K562 (cell line): ENCODE measurements at regions not wholly inside any gene's neighbourhood (a gene's known extent, or its start where the extent isn't known, plus 50 kb on each side); places are given as distances from the start of the nearest gene placed in this dataset.

Experiments
- ATAC-seq: fragments of 200-7000 bp; cut with Tn5 transposase; 3 replicates; pipeline ENCODE4 v1.9.1; 2020; ENCODE audit warnings: moderate library complexity
- BruUV-seq: library from RNA; stranded (reverse); fragments of 400-500 nt; replicated peaks from 2 replicates; lab custom pipeline; 2021; lab: Mats Ljungman, UMichigan
- CTCF ChIA-PET: fragments of 300-600 bp; formaldehyde crosslinking; extraction: SDS; loops from one replicate; lab custom pipeline; 2021; ENCODE audit warnings: low intra/inter-chr PET ratio; lab: Yijun Ruan, JAX
- POLR2A ChIA-PET: fragments of 300-600, 350-650 bp; sonication (Branson Sonifier 250); formaldehyde crosslinking; extraction: SDS; loops from one replicate; lab custom pipeline; 2021; ENCODE audit warnings: antibody characterized with exemption, inconsistent platforms; lab: Yijun Ruan, JAX
- DNase-seq, 4 experiments: peaks; one replicate each; pipeline versions ENCODE4 v3.0.0 to v3.0.0-alpha.2; 2011 to 2018; ENCODE audit warnings: low spot score in 3 of 4, mixed read lengths in 3 of 4; ENCODE audit errors: extremely low read depth in 1 of 4
- FAIRE-seq: peaks from 2 replicates; lab custom pipeline; 2011; peaks lifted over from hg19 to GRCh38; lab: Jason Lieb, UNC
- H2AFZ ChIP-seq: 2 replicates; pipeline ENCODE4 v1.6.0; 2011; ENCODE audit warnings: low read depth, low read length, control low read depth, inconsistent platforms
- H3K27ac ChIP-seq: fragments of 200-600 bp; 3 replicates; pipeline ENCODE4 v1.8.0; 2011; ENCODE audit warnings: low read depth, mild to moderate bottlenecking, control low read depth, inconsistent platforms, low read length, moderate library complexity, mixed read lengths; ENCODE audit errors: extremely low read depth
- H3K27me3 ChIP-seq, 2 experiments: fragments of 300-600 bp in 1 of 2; 2 replicates in 1 of 2; 3 replicates in 1 of 2; pipeline versions ENCODE4 v1.6.0 to v1.8.0; 2011; ENCODE audit warnings: inconsistent platforms in 2 of 2, low read length in 2 of 2, mild to moderate bottlenecking in 1 of 2, mixed read lengths in 1 of 2, moderate library complexity in 1 of 2; ENCODE audit not compliant: control insufficient read depth in 2 of 2, insufficient read depth in 2 of 2
- H3K36me3 ChIP-seq: fragments of 300-600 bp; 3 replicates; pipeline ENCODE4 v1.8.0; 2011; ENCODE audit warnings: mild to moderate bottlenecking, low read length, inconsistent platforms; ENCODE audit not compliant: control insufficient read depth, insufficient read depth
- H3K4me1 ChIP-seq, 2 experiments: fragments of 200-600 bp in 1 of 2; replicated peaks in 1 of 2; 2 replicates in 1 of 2; 3 replicates in 1 of 2; pipeline versions ENCODE4 v1.5.1 to v1.8.0; 2011; ENCODE audit warnings: inconsistent platforms in 2 of 2, low read length in 2 of 2, mild to moderate bottlenecking in 1 of 2, mixed read lengths in 1 of 2, moderate library complexity in 1 of 2; ENCODE audit not compliant: control insufficient read depth in 2 of 2, insufficient read depth in 2 of 2
- H3K4me2 ChIP-seq: 2 replicates; pipeline ENCODE4 v1.6.1; 2011; ENCODE audit warnings: low read length, control low read depth, inconsistent platforms, mixed read lengths; ENCODE audit not compliant: insufficient read depth
- H3K4me3 ChIP-seq: fragments of 200-600 bp; sonication (generic), shearing (Covaris generic); 2 replicates; pipeline ENCODE4 v1.5.1; 2016; ENCODE audit warnings: control low read depth, inconsistent platforms
- H3K79me2 ChIP-seq: fragments of 200-600 bp; 3 replicates; pipeline ENCODE4 v1.8.0; 2011; ENCODE audit warnings: low read length, inconsistent platforms; ENCODE audit not compliant: control insufficient read depth, insufficient read depth
- H3K9ac ChIP-seq, 2 experiments: 2 replicates each; pipeline versions ENCODE4 v1.6.0 to v1.6.1; 2011; ENCODE audit warnings: low read depth in 2 of 2, low read length in 2 of 2, control low read depth in 1 of 2, inconsistent platforms in 1 of 2, mild to moderate bottlenecking in 1 of 2, mixed read lengths in 1 of 2; ENCODE audit not compliant: insufficient read depth in 1 of 2
- H3K9me1 ChIP-seq: one replicate; pipeline ENCODE4 v1.6.0; 2011; ENCODE audit warnings: inconsistent platforms, mild to moderate bottlenecking, low read length, moderate library complexity; ENCODE audit not compliant: control insufficient read depth, insufficient read depth
- H3K9me3 ChIP-seq: replicated peaks from 2 replicates; pipeline ENCODE4 v1.5.1; 2011; ENCODE audit warnings: low read depth, low read length, inconsistent platforms; ENCODE audit not compliant: control insufficient read depth, insufficient read depth
- H4K20me1 ChIP-seq: replicated peaks from 2 replicates; pipeline ENCODE4 v1.6.1; 2011; ENCODE audit warnings: low read length, inconsistent platforms, mixed read lengths; ENCODE audit not compliant: control insufficient read depth, insufficient read depth
- ETV5 ChIP-seq: sonication (generic); formaldehyde crosslinking; IDR thresholded peaks from 2 replicates; pipeline ENCODE4 v1.4.0; 2020; ENCODE audit warnings: low read depth, mild to moderate bottlenecking, missing genetic modification reagents
- POLR2AphosphoS2 ChIP-seq: IDR thresholded peaks from 2 replicates; pipeline ENCODE4 v1.6.1; 2012; ENCODE audit warnings: low read length, improper control_type of control experiment
- ZBTB12 ChIP-seq: fragments of 250-450 bp; sonication (Bioruptor Pico); IDR thresholded peaks from 2 replicates; pipeline ENCODE4 v1.4.0; 2020
- WGBS: fragments of 100-300 bp; shearing (Covaris generic); methylation state at CpG from one replicate; pipeline ENCODE4 v1.1.6; 2016; ENCODE audit warnings: low coverage, mixed read lengths; ENCODE audit not compliant: insufficient coverage; ENCODE audit errors: missing lambda C conversion rate; 5-methylcytosine and 5-hydroxymethylcytosine counted together
- in situ Hi-C: fragments of 300-500 bp; cut with MboI; formaldehyde crosslinking; loops from 4 replicates; pipeline ENCODE4 v1.15.0; 2018; ENCODE audit warnings: inconsistent platforms, mixed read lengths
- intact Hi-C: fragments of 100-400 bp; cut with micrococcal nuclease; formaldehyde crosslinking; loops from 2 replicates; pipeline ENCODE4 v1.14.2; 2022
- TF ChIP-seq, protein P1 (sequence below): fragments of 450-650 bp; IDR thresholded peaks from 2 replicates; pipeline ENCODE4 v1.6.1; 2018; ENCODE audit not compliant: partially characterized antibody
- TF ChIP-seq, protein P2 (sequence below), 2 experiments: fragments of 150-350 bp in 1 of 2; IDR thresholded peaks; 2 replicates each; pipeline ENCODE4 v1.6.1; 2012 to 2016; ENCODE audit warnings: low read depth in 2 of 2, low read length in 2 of 2, mild to moderate bottlenecking in 1 of 2, moderate library complexity in 1 of 2
- TF ChIP-seq, protein P3 (sequence below): fragments of 250-450 bp; sonication (Bioruptor Pico); IDR thresholded peaks from 2 replicates; pipeline ENCODE4 v1.5.0; 2021; ENCODE audit warnings: mild to moderate bottlenecking, borderline replicate concordance

- Histone ChIP-seq H3K4me3 (no peak overlapping the region), H3K4me2 (no peak overlapping the region), H3K9me3 (no peaks in the 10 kb centered on the region), H2AFZ (no peak overlapping the region), H3K27me3 (peaks cover 8 to 23% of the 10 kb centered on the region in 2 experiments; a peak in 4 of 5 replicates), H3K27ac (no peak overlapping the region), H3K9ac (no peak overlapping the region), H4K20me1 (no peaks in the 10 kb centered on the region), H3K4me1 (no peaks in the 10 kb centered on the region), H3K36me3 (no peaks in the 10 kb centered on the region), H3K79me2 (no peaks in the 10 kb centered on the region), H3K9me1 (no peaks in the 10 kb centered on the region)
- ATAC-seq (no peak), DNase-seq (no peak), FAIRE-seq (no peak)
- WGBS, result 8% methylated on average over 5 of the region's 5 CpGs
- ChIA-PET POLR2A (no interaction called here), CTCF (no interaction called here)
- BruUV-seq, result no TSS peak
- in situ Hi-C loops (no loop called here), intact Hi-C loops (no loop called here)
- TF ChIP-seq POLR2AphosphoS2, result no peak
- TF ChIP-seq ETV5 (CRISPR knock-in tag), result no peak
- TF ChIP-seq, protein P1, sequence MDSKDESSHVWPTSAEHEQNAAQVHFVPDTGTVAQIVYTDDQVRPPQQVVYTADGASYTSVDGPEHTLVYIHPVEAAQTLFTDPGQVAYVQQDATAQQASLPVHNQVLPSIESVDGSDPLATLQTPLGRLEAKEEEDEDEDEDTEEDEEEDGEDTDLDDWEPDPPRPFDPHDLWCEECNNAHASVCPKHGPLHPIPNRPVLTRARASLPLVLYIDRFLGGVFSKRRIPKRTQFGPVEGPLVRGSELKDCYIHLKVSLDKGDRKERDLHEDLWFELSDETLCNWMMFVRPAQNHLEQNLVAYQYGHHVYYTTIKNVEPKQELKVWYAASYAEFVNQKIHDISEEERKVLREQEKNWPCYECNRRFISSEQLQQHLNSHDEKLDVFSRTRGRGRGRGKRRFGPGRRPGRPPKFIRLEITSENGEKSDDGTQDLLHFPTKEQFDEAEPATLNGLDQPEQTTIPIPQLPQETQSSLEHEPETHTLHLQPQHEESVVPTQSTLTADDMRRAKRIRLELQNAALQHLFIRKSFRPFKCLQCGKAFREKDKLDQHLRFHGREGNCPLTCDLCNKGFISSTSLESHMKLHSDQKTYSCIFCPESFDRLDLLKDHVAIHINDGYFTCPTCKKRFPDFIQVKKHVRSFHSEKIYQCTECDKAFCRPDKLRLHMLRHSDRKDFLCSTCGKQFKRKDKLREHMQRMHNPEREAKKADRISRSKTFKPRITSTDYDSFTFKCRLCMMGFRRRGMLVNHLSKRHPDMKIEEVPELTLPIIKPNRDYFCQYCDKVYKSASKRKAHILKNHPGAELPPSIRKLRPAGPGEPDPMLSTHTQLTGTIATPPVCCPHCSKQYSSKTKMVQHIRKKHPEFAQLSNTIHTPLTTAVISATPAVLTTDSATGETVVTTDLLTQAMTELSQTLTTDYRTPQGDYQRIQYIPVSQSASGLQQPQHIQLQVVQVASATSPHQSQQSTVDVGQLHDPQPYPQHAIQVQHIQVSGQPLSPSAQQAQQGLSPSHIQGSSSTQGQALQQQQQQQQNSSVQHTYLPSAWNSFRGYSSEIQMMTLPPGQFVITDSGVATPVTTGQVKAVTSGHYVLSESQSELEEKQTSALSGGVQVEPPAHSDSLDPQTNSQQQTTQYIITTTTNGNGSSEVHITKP, result no peak
- no peak for TF ChIP-seq ZBTB12
- TF ChIP-seq, protein P2, sequence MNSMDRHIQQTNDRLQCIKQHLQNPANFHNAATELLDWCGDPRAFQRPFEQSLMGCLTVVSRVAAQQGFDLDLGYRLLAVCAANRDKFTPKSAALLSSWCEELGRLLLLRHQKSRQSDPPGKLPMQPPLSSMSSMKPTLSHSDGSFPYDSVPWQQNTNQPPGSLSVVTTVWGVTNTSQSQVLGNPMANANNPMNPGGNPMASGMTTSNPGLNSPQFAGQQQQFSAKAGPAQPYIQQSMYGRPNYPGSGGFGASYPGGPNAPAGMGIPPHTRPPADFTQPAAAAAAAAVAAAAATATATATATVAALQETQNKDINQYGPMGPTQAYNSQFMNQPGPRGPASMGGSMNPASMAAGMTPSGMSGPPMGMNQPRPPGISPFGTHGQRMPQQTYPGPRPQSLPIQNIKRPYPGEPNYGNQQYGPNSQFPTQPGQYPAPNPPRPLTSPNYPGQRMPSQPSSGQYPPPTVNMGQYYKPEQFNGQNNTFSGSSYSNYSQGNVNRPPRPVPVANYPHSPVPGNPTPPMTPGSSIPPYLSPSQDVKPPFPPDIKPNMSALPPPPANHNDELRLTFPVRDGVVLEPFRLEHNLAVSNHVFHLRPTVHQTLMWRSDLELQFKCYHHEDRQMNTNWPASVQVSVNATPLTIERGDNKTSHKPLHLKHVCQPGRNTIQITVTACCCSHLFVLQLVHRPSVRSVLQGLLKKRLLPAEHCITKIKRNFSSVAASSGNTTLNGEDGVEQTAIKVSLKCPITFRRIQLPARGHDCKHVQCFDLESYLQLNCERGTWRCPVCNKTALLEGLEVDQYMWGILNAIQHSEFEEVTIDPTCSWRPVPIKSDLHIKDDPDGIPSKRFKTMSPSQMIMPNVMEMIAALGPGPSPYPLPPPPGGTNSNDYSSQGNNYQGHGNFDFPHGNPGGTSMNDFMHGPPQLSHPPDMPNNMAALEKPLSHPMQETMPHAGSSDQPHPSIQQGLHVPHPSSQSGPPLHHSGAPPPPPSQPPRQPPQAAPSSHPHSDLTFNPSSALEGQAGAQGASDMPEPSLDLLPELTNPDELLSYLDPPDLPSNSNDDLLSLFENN (IDR thresholded peaks at IDR 0.05; ENCODE audit: low read depth in 2 of 2, low read length in 2 of 2), result no peak
- TF ChIP-seq, protein P3, sequence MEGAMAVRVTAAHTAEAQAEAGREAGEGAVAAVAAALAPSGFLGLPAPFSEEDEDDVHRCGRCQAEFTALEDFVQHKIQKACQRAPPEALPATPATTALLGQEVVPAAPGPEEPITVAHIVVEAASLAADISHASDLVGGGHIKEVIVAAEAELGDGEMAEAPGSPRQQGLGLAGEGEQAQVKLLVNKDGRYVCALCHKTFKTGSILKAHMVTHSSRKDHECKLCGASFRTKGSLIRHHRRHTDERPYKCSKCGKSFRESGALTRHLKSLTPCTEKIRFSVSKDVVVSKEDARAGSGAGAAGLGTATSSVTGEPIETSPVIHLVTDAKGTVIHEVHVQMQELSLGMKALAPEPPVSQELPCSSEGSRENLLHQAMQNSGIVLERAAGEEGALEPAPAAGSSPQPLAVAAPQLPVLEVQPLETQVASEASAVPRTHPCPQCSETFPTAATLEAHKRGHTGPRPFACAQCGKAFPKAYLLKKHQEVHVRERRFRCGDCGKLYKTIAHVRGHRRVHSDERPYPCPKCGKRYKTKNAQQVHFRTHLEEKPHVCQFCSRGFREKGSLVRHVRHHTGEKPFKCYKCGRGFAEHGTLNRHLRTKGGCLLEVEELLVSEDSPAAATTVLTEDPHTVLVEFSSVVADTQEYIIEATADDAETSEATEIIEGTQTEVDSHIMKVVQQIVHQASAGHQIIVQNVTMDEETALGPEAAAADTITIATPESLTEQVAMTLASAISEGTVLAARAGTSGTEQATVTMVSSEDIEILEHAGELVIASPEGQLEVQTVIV, result no peak
Observed at GRCh38 chr5:73369278-73369677, 79.3 kb downstream of the FOXD1 start.
